Vagina (tissue), 2 donors: ENCODE measurements at regions not wholly inside any gene's neighbourhood (a gene's known extent, or its start where the extent isn't known, plus 50 kb on each side); places are given as distances from the start of the nearest gene placed in this dataset.

Source experiments
- CTCF ChIP-seq, 3 experiments: fragments of 450-650 bp in 2 of 3; fragments of 200-600 bp in 1 of 3; sonication (generic) in 1 of 3; IDR thresholded peaks; one replicate each; pipeline ENCODE4 v1.5.1; 2017 to 2019; ENCODE audit warnings: antibody characterized with exemption in 3 of 3, mild to moderate bottlenecking in 2 of 3, moderate library complexity in 2 of 3
- POLR2A ChIP-seq, 2 donors: fragments of 450-650 bp; IDR thresholded peaks; one replicate each; pipeline ENCODE4 v1.6.1; 2017; ENCODE audit warnings: antibody characterized with exemption in 2 of 2, mild to moderate bottlenecking in 2 of 2, moderate library complexity in 2 of 2

DNA sequence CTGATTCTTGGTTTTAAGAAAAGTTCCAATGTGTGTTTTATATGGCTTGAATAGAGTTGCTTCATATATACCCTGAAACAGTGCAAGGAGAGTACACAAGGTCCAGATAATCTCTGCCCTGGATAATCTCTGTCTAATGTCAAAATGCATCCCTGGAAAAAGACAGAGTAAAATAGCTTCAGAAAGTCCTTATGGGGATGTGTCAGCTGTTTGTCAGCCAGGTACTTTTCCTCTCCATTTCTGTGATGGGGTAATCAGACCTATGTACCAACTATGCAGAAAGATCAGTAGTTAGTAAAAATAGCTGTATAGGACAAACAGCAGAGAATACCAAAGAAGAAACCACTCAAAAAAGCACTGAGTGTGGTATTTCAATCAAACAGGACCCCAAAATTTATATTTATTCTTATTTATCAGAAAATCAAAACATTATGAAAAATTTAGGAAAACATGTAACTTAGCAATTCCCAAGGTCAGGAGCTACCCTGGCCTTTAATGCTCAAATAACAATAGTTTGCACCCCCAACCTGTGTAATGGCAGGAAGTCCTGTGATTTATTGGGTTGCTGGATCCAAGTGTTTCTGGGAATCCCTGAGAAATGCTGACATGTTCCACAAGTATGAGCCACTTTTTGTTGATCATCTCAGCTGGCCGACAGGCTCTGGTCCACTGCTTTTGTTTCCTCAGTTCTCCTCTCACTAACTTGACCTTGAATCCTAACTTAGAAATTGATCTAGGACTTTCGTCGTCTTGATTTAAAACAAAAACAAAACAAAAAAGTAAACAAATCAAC, 69.6 kb downstream of the MDH1 start:
- TF ChIP-seq CTCF (IDR thresholded peaks at IDR 0.05) (no peak), POLR2A (IDR thresholded peaks at IDR 0.05) (no peak)
